NCI-H526 (cell line): ENCODE measurements at regions not wholly inside any gene's neighbourhood (a gene's known extent, or its start where the extent isn't known, plus 50 kb on each side); places are given as distances from the start of the nearest gene placed in this dataset.
"Not testable (repeated sequence)": the region's sequence is repeated elsewhere in the genome, so short reads cannot be mapped to it uniquely, and the experiment has no call there.

ENCODE experiments used
- DNase-seq, 2 experiments: peaks; one replicate each; lab custom pipeline; 2025; lab: John Stamatoyannopoulos, UW

- DNase-seq: no peak
These were observed 55.2 kb upstream of the SMARCAD1 start for GRCh38 chr4:94152466-94152865.

- DNase-seq: not testable (repeated sequence)
These were observed 52.3 kb upstream of the SMARCAD1 start for GRCh38 chr4:94155404-94155803.

- DNase-seq: no peak
These were observed 50.8 kb upstream of the SMARCAD1 start for GRCh38 chr4:94156826-94157225.
